Nephron progenitor cell (in vitro differentiated cells): ENCODE measurements at regions not wholly inside any gene's neighbourhood (a gene's known extent, or its start where the extent isn't known, plus 50 kb on each side); places are given as distances from the start of the nearest gene placed in this dataset.
"Not testable (repeated sequence)": the region's sequence is repeated elsewhere in the genome, so short reads cannot be mapped to it uniquely, and the experiment has no call there.

Experiments
- DNase-seq: peaks from one replicate; pipeline ENCODE4 v3.0.0; 2021
- H3K27ac Mint-ChIP-seq: 2 replicates; pipeline ENCODE4 v1.8.0; 2021; ENCODE audit warnings: mild to moderate bottlenecking, moderate library complexity, mixed read lengths
- H3K27me3 Mint-ChIP-seq: 2 replicates; pipeline ENCODE4 v1.8.0; 2021; ENCODE audit warnings: mild to moderate bottlenecking, low read depth, mixed read lengths; ENCODE audit not compliant: poor library complexity
- H3K36me3 Mint-ChIP-seq: 2 replicates; pipeline ENCODE4 v1.8.0; 2021; ENCODE audit warnings: low read depth, mixed read lengths
- H3K4me1 Mint-ChIP-seq: 2 replicates; pipeline ENCODE4 v1.8.0; 2021; ENCODE audit warnings: mixed read lengths
- H3K4me3 Mint-ChIP-seq: 2 replicates; pipeline ENCODE4 v1.8.0; 2021; ENCODE audit warnings: mild to moderate bottlenecking, moderate library complexity, mixed read lengths
- H3K9me3 Mint-ChIP-seq: 2 replicates; pipeline ENCODE4 v1.8.0; 2021; ENCODE audit warnings: mild to moderate bottlenecking, moderate library complexity, mixed read lengths
- CTCF ChIP-seq: fragments of 200-600 bp; sonication (generic); IDR thresholded peaks from 2 replicates; pipeline ENCODE4 v1.5.0; 2021; ENCODE audit warnings: antibody characterized with exemption

- Mint-ChIP-seq H3K27ac (no peak overlapping the region), H3K4me1 (no peaks in the 10 kb centered on the region)
- no peak for TF ChIP-seq CTCF
These were observed 85.8 kb upstream of the ZNF91 start for GRCh38 chr19:23481043-23481442.

GRCh38 chr19:23475477-23475876, 80.2 kb upstream of the ZNF91 start:
- TF ChIP-seq CTCF, result no peak
- Mint-ChIP-seq H3K36me3 (no peaks in the 10 kb centered on the region), H3K4me1 (no peaks in the 10 kb centered on the region), H3K4me3 (no peak overlapping the region), H3K27me3 (no peaks in the 10 kb centered on the region), H3K27ac (no peak overlapping the region), H3K9me3 (peaks cover 92% of the 10 kb centered on the region)
- no peak for DNase-seq

More at GRCh38 chr19:23481043-23481442, 85.8 kb upstream of the ZNF91 start:
- no peak overlapping the region for H3K4me3 Mint-ChIP-seq
- no peaks in the 10 kb centered on the region for H3K27me3 Mint-ChIP-seq
- no peaks in the 10 kb centered on the region for H3K36me3 Mint-ChIP-seq
- no peak for DNase-seq
- peaks cover 98% of the 10 kb centered on the region for H3K9me3 Mint-ChIP-seq

GRCh38 chr19:23474761-23475160, 79.5 kb upstream of the ZNF91 start:
- TF ChIP-seq CTCF, result no peak
- H3K9me3 Mint-ChIP-seq, result peaks cover 92% of the 10 kb centered on the region
- H3K27me3 Mint-ChIP-seq, result no peaks in the 10 kb centered on the region
- H3K27ac Mint-ChIP-seq, result no peak overlapping the region
- H3K4me3 Mint-ChIP-seq, result no peak overlapping the region
- H3K4me1 Mint-ChIP-seq, result no peaks in the 10 kb centered on the region
- no peak for DNase-seq
- peaks cover 2% of the 10 kb centered on the region for H3K36me3 Mint-ChIP-seq

GRCh38 chr19:23474172-23474571, 78.9 kb upstream of the ZNF91 start:
- DNase-seq, result no peak
- Mint-ChIP-seq H3K36me3 (peaks cover 5% of the 10 kb centered on the region), H3K27ac (no peak overlapping the region), H3K9me3 (peaks cover 92% of the 10 kb centered on the region), H3K4me1 (no peaks in the 10 kb centered on the region), H3K4me3 (no peak overlapping the region), H3K27me3 (no peaks in the 10 kb centered on the region)
- no peak for TF ChIP-seq CTCF

- no peak for DNase-seq
- Mint-ChIP-seq H3K36me3 (peaks cover 12% of the 10 kb centered on the region), H3K4me3 (no peak overlapping the region), H3K27me3 (no peaks in the 10 kb centered on the region), H3K9me3 (peaks cover 92% of the 10 kb centered on the region), H3K4me1 (no peaks in the 10 kb centered on the region), H3K27ac (no peak overlapping the region)
- no peak for TF ChIP-seq CTCF
These were observed 75.7 kb upstream of the ZNF91 start for GRCh38 chr19:23470873-23471545.

- not testable (repeated sequence) for DNase-seq, H3K4me1 Mint-ChIP-seq, H3K27me3 Mint-ChIP-seq, H3K36me3 Mint-ChIP-seq, H3K4me3 Mint-ChIP-seq, H3K27ac Mint-ChIP-seq
- peaks cover 96% of the 10 kb centered on the region for H3K9me3 Mint-ChIP-seq
These were observed 69.1 kb upstream of the ZNF91 start for GRCh38 chr19:23464349-23464748.
